Mesenteric fat pad (tissue), 1 donor: ENCODE measurements at regions not wholly inside any gene's neighbourhood (a gene's known extent, or its start where the extent isn't known, plus 50 kb on each side); places are given as distances from the start of the nearest gene placed in this dataset.

ENCODE experiments used
- DNase-seq: peaks from one replicate; pipeline ENCODE4 v3.0.0-alpha.2; 2020; ENCODE audit warnings: low spot score
- donor health status: DM: yes; HTN: yes; CAD: no.

DNA sequence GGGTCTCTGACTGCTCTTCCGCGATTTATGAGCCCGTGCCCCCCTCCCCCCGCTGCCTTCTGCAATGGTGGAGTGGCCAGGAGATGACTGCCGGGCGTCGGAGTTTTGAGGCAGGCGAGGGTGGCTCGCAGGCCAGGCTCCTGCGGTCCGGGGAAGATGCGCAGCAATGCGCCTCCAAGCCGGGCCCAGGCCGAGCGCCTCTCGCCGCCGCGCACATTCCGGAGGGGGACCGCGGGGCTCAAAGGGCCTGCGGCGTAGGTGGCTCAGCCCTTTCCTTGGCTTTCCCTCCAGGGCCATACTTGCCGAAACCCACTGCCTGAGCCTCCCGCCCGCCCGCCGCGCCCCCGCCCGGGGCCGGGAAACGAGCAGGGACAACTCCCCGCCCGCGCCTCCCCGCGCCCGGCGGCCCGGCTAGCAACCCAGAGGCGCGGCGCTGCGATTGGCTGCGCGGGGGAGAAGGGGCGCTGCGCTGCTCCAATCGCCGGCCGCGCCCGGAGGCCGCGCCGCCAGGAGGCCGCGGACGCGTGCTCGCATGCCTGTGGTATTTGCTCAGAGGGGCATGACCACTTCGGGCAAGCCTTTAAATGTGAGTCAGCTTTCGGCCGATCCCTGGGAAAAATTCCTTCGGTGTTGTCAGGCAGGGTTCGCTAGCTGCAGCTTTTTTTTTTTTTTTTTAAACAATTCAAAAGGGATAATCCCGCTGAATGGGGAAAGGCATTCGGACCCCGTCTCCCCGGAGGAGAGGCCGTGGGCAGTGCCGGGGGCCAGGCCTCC, 157.9 kb upstream of the PARP11 start:
- peak; percentile 95 for DNase-seq

DNA sequence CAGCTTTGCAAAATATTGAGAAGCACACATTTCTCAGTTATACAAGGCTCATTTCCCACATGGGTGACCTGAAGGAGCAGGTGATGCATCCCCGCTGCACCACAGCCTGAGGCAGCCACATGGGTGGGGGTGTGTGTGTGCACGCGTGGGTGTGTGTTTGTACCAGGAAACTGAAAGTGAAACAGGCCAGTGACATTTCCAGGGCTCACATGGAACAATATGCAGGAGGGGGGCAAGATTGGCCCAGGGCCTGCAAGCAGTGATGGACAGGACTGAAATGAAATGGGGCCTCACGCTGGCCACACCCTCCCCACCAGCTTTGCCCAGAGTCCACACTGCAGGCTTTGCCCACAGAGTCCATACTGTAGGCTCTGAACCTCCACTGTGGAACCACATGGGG, 154.2 kb upstream of the PARP11 start:
- no peak for DNase-seq

DNA sequence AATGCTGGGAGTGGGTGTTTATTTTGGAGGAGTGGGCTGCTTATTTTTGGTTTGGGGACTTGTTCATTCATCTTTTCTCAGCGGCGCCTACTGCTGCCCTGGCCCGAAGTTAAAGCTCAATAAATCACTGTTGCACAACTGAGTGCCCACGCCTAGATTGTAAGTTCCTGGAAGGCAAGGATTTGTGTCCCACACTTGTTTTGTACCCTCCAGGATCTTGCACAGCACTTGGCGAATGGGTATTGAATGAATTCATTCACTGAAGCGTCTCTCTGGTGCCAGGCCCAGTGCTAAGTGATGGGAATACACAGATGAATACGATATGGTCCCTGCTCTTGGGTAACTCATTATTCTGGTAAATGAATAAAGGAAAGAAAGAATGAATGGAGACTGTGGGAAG, 153.3 kb upstream of the PARP11 start:
- no peak for DNase-seq

- DNase-seq: no peak
These were observed 152.8 kb upstream of the PARP11 start for GRCh38 chr12:4026020-4026358.

GRCh38 chr12:4025181-4026019, 152.2 kb upstream of the PARP11 start:
- DNase-seq: no peak

GRCh38 chr12:4024701-4025100, 151.5 kb upstream of the PARP11 start:
- DNase-seq: no peak

DNA sequence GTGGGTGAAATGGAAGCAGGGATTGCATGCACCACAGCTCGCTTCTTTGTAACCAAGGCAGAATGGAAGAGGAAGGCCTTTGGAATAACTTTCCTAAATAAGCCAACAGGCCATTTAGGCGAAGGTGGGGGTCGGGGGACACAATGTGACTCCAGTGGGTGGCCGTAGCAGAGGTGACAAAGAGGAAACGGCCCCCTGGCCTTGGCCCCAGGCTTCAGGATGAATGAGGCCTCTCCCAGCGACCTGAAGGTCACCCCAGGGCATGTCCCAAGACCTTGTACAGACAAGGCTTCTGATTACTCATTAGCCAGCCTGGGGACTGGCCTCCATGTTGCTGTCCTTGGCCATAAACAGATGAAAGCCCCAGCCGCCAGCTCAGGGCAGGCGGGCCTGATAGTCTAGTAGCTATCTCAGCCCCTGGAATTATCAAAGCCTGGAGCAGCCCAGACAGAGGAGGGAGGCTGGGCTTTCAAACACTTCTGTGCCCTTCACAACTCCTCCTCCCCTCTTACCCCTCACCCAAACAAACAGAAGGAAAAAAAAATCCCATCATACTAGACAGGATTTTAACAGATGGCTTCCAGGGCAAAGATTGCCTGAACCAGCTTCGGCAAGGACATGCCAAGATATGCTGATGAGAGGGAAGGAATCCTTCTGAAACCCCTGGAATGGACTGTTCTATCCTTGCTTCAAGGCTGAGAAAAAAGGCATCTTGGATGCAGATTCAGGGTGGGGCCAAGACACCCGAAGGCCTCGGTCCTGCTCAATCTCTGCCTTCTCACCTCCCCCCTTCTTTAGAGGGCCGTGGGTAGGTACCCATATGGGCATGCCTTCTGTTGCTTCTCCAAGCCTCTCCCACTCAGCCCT, 142.3 kb upstream of the PARP11 start:
- no peak for DNase-seq

DNA sequence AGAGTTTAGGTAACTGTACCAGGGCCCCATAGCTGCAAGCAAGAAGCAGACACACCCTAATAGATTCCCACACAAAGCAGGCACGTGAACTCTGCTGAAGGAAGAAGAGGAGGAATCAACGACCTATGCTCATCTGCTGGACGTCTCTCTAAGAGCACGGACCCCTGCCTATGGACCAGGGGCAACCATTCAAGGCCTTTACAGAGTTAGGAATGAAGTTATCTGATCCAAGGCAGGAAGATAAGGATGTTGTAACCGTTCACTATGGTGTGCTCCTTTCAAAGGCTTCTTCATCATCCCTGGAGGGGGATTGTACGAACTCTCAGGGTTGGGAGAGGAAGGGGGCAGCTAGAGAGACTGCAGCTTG, 141.6 kb upstream of the PARP11 start:
- no peak for DNase-seq

- DNase-seq: no peak
These were observed 141.2 kb upstream of the PARP11 start for GRCh38 chr12:4014444-4014843.

DNA sequence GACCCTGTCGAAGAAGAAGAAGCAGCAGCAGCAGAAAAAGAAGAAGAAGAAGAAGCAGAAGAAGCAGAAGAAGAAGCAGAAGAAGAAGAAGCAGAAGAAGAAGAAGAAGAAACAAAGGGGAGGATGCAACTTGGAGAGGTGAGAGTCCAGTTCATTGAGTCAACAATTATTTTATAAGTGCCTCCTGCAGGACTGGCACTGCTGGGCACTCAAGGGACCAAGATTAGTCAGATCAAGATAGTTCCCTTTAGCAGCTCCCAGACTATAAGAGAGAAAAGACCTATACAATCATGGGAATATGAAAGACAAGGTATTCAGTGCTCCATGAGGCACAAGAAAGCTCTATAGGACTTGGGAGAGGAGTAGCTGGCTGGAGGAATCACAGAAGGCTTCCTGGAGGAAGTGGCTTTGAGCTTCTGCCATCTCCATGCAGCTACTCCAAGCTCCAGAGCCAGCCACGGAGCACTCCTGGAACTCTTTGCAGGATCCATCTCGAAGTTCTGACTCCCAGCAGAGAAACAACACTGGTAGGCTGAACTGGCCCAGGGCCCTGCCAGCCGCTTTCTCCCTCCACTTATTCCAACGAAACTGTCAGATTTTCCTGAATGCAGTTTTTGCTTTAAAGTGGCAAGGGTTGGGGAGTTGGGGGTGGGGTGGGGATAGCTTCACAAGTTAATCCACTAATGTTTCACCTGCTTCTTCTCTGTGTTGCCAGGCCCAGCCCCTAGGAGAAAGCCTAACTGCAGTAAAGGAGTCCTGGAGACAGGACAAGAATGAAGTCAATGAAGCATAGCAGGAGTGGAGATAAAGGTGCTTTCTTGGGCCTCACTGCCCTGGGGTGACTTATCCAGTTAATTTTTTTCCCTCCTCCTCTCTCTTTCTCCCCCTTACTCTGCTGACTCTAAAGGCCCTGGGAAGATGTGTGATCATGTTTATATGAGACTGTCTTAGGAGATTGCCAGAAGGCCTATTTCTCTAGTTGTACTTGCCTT, 140.1 kb upstream of the PARP11 start:
- DNase-seq: no peak

- no peak for DNase-seq
These were observed 138.9 kb upstream of the PARP11 start for GRCh38 chr12:4012073-4012472.

DNA sequence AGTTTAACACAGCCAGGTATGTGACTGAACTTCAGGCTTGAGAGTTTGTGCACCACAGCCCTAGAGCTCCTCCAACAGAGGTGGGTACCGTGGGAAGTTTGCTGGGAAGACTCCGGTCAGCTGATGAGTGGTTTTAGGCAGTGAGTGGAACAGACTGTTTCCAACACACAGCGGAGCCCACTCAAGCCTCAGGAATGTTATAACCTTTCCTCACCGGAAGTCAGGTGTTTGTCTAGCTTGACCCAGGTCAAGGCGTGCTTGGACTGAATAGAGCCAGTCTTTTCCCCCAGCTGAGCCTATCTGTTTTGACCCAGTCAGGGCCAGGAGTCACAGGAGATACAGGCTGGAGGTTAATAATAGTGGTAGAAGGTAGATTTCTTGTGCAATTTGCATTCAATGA, 138.4 kb upstream of the PARP11 start:
- DNase-seq: no peak

GRCh38 chr12:4009979-4010704, 136.9 kb upstream of the PARP11 start:
- no peak for DNase-seq

DNA sequence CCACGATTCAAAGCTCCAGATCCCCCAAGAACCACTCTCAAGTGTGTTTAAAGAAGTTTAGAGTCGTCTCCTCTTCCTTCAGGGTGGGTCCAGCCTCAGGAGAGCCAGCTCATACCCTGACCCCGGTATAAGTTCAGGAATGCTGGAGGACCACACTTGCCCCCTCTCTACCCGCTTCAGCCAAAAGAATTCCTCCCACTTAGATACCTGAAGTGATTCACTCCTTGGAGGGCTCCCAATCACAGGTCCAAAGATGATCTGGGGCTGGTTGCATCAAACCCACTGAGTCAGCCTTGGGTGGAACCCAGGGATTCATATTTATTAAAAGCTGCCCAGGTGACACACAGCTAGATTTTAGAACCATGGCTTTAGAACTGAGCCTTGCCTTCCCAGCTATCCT, 133.5 kb upstream of the PARP11 start:
- no peak for DNase-seq

DNA sequence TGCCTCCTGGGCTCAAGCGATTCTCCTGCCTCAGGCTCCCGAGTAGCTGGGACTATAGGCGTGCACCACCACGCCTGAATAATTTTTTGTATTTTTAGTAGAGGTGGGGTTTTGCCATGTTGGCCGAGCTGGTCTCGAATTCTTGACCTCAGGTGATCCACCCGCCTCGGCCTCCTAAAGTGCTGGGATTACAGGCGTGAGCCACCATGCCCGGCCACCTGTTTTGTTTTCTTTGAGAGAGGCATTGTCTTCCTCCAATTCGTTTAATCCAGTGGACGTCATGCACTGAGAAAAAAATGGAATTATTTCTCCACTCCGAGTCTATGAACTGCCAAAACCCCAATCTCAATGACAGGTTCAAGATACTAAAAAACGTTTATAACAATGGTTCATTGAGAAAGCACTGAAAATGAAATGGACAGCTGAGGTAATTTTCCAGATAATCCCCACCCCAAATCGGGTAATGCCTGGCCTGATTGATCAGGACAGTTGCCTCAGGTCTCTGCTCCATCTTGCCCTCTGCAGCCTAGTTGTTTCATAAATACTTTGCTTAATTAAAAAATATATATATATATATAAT, 132.7 kb upstream of the PARP11 start:
- no peak for DNase-seq

DNA sequence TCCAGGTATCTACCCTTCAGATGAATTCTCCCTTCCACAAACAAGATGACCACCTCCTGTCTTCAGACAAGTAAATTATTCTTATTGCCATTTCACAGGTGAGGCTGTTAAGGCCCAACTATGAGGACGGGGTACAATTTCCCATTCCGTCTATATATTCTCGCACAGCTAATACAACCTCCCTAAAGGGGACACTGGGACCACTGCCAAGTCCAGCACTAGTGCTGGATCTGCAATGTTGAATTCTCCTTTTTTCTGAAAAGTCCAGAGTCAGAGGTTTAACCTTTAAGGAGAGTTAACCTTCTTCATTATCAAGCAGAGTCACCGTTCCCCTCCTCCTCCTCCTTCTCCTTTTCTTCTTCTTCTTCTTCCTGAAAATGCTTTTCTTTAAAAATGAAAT, 130.4 kb upstream of the PARP11 start:
- DNase-seq: no peak

GRCh38 chr12:4002601-4003000, 129.4 kb upstream of the PARP11 start:
- no peak for DNase-seq

- DNase-seq: no peak
These were observed 128.6 kb upstream of the PARP11 start for GRCh38 chr12:4001841-4002240.

DNA sequence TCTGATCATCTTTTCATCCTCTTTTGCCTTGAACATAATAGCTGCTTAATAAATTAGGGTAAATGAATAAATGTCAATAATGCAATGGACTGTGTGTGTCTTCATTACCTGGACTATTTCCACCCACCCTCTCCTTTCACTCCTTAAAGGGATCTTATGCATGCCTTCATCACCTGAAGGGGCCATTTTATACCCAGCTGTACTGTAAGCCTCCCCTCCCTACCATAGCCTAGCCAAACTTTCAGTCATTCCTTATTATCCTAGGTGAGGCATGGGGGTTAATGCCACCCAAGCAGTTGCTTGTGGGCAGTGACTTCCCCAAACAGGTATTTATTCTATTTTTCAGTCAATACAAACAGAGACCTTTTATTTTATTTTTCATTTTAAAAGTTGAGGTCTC, 127.8 kb upstream of the PARP11 start:
- no peak for DNase-seq

DNA sequence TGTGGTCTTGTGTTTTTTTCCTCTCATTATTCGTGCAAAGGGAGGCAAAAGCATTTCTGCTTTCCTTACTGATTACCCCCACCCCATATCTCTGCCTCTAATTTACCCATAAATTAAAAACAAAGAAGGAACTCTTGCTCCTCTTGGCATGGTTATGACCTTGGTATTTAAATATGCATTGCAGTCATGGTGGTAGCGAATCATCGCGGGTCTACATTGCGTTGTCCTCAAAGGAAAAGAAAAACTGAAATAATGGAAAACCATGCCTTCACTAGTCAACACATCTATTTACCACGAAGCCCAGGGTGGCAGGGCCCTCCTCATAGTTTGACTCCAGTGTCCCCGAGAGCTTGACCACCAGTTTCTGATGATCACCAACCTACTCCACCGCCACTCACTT, 126.7 kb upstream of the PARP11 start:
- DNase-seq: no peak
